SK-N-SH treated with all-trans-retinoic acid at 6 μM for 48 hours (cell line): ENCODE measurements at regions not wholly inside any gene's neighbourhood (a gene's known extent, or its start where the extent isn't known, plus 50 kb on each side); places are given as distances from the start of the nearest gene placed in this dataset.

Source experiments
- ARNTL ChIP-seq: fragments of 450-650 bp; formaldehyde crosslinking; IDR thresholded peaks from 2 replicates; pipeline ENCODE4 v1.5.0; 2020; ENCODE audit warnings: low read depth, mild to moderate bottlenecking, moderate library complexity, borderline replicate concordance
- BACH2 ChIP-seq: fragments of 250-450 bp; sonication (Bioruptor Pico); IDR thresholded peaks from 2 replicates; pipeline ENCODE4 v1.9.0; 2021; ENCODE audit warnings: mild to moderate bottlenecking, borderline replicate concordance
- ISL1 ChIP-seq: fragments of 250-450 bp; sonication (Bioruptor Pico); IDR thresholded peaks from 2 replicates; pipeline ENCODE4 v2.1.2; 2022; ENCODE audit warnings: mild to moderate bottlenecking, moderate library complexity
- PPARA ChIP-seq: fragments of 250-450 bp; sonication (Bioruptor Pico); IDR thresholded peaks from 2 replicates; pipeline ENCODE4 v1.5.0; 2020; ENCODE audit warnings: mild to moderate bottlenecking, borderline replicate concordance
- RARB ChIP-seq: fragments of 250-450 bp; sonication (Bioruptor Pico); IDR thresholded peaks from 2 replicates; pipeline ENCODE4 v1.8.0; 2021; ENCODE audit warnings: mild to moderate bottlenecking, moderate library complexity
- TSHZ2 ChIP-seq: fragments of 250-450 bp; sonication (Bioruptor Pico); IDR thresholded peaks from 2 replicates; pipeline ENCODE4 v1.5.0; 2020; ENCODE audit warnings: mild to moderate bottlenecking, moderate library complexity
- ZFP3 ChIP-seq: fragments of 250-450 bp; sonication (Bioruptor Pico); IDR thresholded peaks from 2 replicates; pipeline ENCODE4 v1.5.0; 2020; ENCODE audit warnings: mild to moderate bottlenecking, moderate library complexity
- ZNF70 ChIP-seq: fragments of 450-650 bp; formaldehyde crosslinking; IDR thresholded peaks from 2 replicates; pipeline ENCODE4 v1.5.0; 2020; ENCODE audit warnings: mild to moderate bottlenecking, moderate library complexity

GRCh38 chr7:142657376-142657775 lies 91.9 kb upstream of the PRSS1 start:
- no peak for TF ChIP-seq ZFP3 (CRISPR knock-in tag)
- no peak for TF ChIP-seq RARB (CRISPR knock-in tag)
- TF ChIP-seq ZNF70: no peak
- no peak for TF ChIP-seq ARNTL (CRISPR knock-in tag)
- no peak for TF ChIP-seq ISL1 (CRISPR knock-in tag)
- no peak for TF ChIP-seq TSHZ2 (CRISPR knock-in tag)
- TF ChIP-seq PPARA (CRISPR knock-in tag): no peak
- TF ChIP-seq BACH2 (CRISPR knock-in tag): no peak
